Right cardiac atrium (tissue), 5 donors: ENCODE measurements at regions not wholly inside any gene's neighbourhood (a gene's known extent, or its start where the extent isn't known, plus 50 kb on each side); places are given as distances from the start of the nearest gene placed in this dataset.

ENCODE experiments used
- ATAC-seq, 2 donors: fragments of 200-7000 bp; cut with Tn5 transposase; one replicate each; pipeline versions ENCODE4 v1.8.0 to v1.9.1; 2020; ENCODE audit warnings: moderate library complexity in 2 of 2, mild to moderate bottlenecking in 1 of 2
- DNase-seq, 3 donors: peaks; one replicate each; pipeline ENCODE4 v3.0.0-alpha.2; 2020
- H3K27ac ChIP-seq: one replicate; pipeline ENCODE4 v1.5.1; 2013; ENCODE audit warnings: mild to moderate bottlenecking, low read length, control low read depth, moderate library complexity
- H3K27me3 ChIP-seq: one replicate; pipeline ENCODE4 v1.6.1; 2013; ENCODE audit not compliant: control insufficient read depth, insufficient read depth
- H3K4me1 ChIP-seq: one replicate; pipeline ENCODE4 v1.6.1; 2013; ENCODE audit warnings: low read length; ENCODE audit not compliant: control insufficient read depth, insufficient read depth
- H3K4me3 ChIP-seq: one replicate; pipeline ENCODE4 v1.5.1; 2013; ENCODE audit warnings: low read length, control low read depth
- H3K9me3 ChIP-seq: one replicate; pipeline ENCODE4 v1.6.1; 2013; ENCODE audit warnings: low read length; ENCODE audit not compliant: control insufficient read depth
- WGBS: extraction: QIAGEN DNeasy Blood & Tissue Kit; methylation state at CpG from one replicate; pipeline ENCODE4 v1.1.7; 2013; 5-methylcytosine and 5-hydroxymethylcytosine counted together
- intact Hi-C, 4 donors: fragments of 100-400 bp; cut with DNase I; formaldehyde crosslinking; loops; one replicate each; pipeline versions ENCODE4 v1.11.0 to v1.14.0; 2022 to 2023
- donor health status: healthy with polysubstance abuse.
- donor health status: DM: no; HTN: yes; CAD: no.
- donor health status: DM: no; HTN: no; CAD: no.
- donor health status: DM: no; HTN: yes; CAD: no; lungs with severe emphysema.
- donor health status: DM: yes; HTN: yes; CAD: no.

GRCh38 chr2:143946436-143947391 is 573.2 kb downstream of the ZEB2 start:
- no peak for DNase-seq
- no peaks in the 10 kb centered on the region for H3K9me3 ChIP-seq
- no peak overlapping the region for H3K27ac ChIP-seq
- intact Hi-C loops: no loop called here
- 93% methylated on average over 18 of the region's 18 CpGs for WGBS
- no peaks in the 10 kb centered on the region for H3K27me3 ChIP-seq
- H3K4me3 ChIP-seq: no peak overlapping the region
- no peak for ATAC-seq
- H3K4me1 ChIP-seq: no peaks in the 10 kb centered on the region

DNA sequence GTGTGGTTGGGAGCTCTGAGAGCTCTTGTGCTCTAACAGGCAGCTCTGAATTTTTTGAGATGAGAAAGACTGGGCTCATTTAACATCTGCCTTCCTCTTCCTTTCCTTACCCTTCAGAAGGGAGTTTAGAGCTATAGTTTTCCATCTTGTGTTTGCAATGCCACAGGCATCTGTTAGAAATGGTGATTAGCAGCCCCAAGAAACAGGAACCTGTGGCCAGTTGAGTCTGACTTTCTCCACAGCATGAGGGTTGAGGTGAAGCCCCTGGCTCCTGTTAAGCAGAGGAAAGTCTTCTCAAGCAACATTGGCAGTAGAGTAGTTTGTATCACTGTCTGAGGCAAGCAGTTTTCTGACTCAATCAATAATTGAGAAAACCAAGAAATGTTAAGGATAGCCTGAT is 577.4 kb downstream of the ZEB2 start:
- Histone ChIP-seq H3K27ac (no peak overlapping the region), H3K9me3 (no peaks in the 10 kb centered on the region), H3K4me1 (no peaks in the 10 kb centered on the region), H3K4me3 (no peak overlapping the region), H3K27me3 (no peaks in the 10 kb centered on the region)
- no peak for DNase-seq
- ATAC-seq: no peak
- intact Hi-C loops: no loop called here

DNA sequence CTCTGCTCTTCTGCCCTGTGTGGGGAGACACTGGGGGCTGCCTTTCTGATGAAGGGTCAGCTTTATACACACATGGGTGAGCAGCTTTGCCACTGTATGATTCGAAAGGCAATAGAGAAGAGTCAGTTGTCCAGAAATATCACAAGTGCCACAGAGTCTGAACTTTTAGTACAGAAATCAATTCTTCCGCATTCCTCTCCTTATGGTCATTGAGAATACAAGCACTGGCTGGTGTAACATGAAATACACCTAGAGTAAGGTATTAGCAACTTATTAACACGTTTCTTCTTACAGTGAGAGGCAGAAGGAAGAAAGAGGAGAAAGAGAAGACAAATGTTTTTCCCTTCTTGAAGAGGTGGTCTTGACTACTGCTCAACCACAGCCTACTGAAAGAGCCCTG is 579.2 kb downstream of the ZEB2 start:
- Histone ChIP-seq H3K27me3 (no peaks in the 10 kb centered on the region), H3K4me1 (no peaks in the 10 kb centered on the region), H3K9me3 (no peaks in the 10 kb centered on the region), H3K4me3 (no peak overlapping the region), H3K27ac (peak overlapping the region; percentile 68)
- DNase-seq (no peak), ATAC-seq (no peak)
- intact Hi-C loops: no loop called here
- 95% methylated on average over 3 of the region's 3 CpGs for WGBS

GRCh38 chr2:143939626-143940330 is 580.1 kb downstream of the ZEB2 start:
- H3K27ac ChIP-seq: no peak overlapping the region
- H3K27me3 ChIP-seq: no peaks in the 10 kb centered on the region
- no peaks in the 10 kb centered on the region for H3K9me3 ChIP-seq
- peak overlapping the region; percentile 12 for H3K4me3 ChIP-seq
- ATAC-seq: no peak
- 43% methylated on average over 6 of the region's 6 CpGs for whole genome bisulfite sequencing
- intact Hi-C loops: loop anchor here in 1 of 4 donors (5.0 kb wide), 1 partner anchor 578 kb away; no protein-coding TSS in a partner anchor
- DNase-seq: peak in 1 of 3 donors; percentile 9
- no peaks in the 10 kb centered on the region for H3K4me1 ChIP-seq

DNA sequence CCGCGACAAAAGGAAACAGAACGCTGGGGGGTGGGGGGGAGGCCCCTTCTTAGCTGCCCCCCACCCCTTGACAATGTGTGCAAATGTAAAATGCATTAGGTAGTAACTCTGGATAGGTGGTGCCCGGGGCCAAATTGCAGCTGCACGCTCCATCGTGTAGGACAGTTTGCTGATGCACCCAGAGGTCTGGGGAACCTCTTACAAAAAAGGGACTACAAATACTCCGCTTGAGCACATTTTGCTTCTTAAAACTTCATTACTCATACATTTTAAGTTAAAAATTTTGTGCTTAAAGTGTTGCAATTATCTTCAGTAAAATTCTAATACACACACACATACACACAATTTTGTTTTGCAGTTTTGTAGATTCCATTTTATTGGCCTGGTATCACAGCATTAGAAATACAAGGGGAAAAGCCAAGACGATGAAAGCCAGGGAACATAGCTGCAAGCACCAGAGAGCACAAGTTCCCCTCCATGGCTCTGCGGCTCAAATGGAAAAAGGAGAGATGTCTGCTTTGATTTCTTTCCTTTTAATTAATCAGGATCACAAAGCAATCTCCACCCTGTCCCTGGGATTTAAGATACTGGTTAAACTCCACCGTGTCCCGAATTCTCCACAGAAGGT is 582.1 kb downstream of the ZEB2 start:
- peak in 1 of 2 donors; percentile 6 for ATAC-seq
- H3K27me3 ChIP-seq: no peaks in the 10 kb centered on the region
- intact Hi-C loops: loop anchor here in 1 of 4 donors (5.0 kb wide), 1 partner anchor 579 kb away; no protein-coding TSS in a partner anchor
- WGBS: 21% methylated on average over 11 of the region's 11 CpGs
- H3K27ac ChIP-seq: peak overlapping the region; percentile 55
- H3K9me3 ChIP-seq: no peaks in the 10 kb centered on the region
- peak in 2 of 3 donors; percentile 14 to 58 for DNase-seq
- H3K4me1 ChIP-seq: no peaks in the 10 kb centered on the region
- H3K4me3 ChIP-seq: peak overlapping the region; percentile 53

- DNase-seq (peak; percentile 57 to 79 (median 77)), ATAC-seq (peak; percentile 77 to 80)
- no peaks in the 10 kb centered on the region for H3K9me3 ChIP-seq
- H3K4me3 ChIP-seq: peak overlapping the region; percentile 53
- under 1% methylated on average over 108 of the region's 108 CpGs for WGBS
- peak overlapping the region; percentile 55 for H3K27ac ChIP-seq
- H3K27me3 ChIP-seq: no peaks in the 10 kb centered on the region
- H3K4me1 ChIP-seq: no peaks in the 10 kb centered on the region
- intact Hi-C loops: loop anchor here in 1 of 4 donors (5.0 kb wide), 1 partner anchor 580 kb away; no protein-coding TSS in a partner anchor
Observed at GRCh38 chr2:143936848-143937722, 582.8 kb downstream of the ZEB2 start.

- DNase-seq: no peak
- ATAC-seq: no peak
- Histone ChIP-seq H3K27ac (peak overlapping the region; percentile 55), H3K9me3 (no peaks in the 10 kb centered on the region), H3K4me1 (no peaks in the 10 kb centered on the region), H3K27me3 (no peaks in the 10 kb centered on the region), H3K4me3 (peak overlapping the region; percentile 53)
- intact Hi-C loops: loop anchor here in 1 of 4 donors (5.0 kb wide), 1 partner anchor 581 kb away; no protein-coding TSS in a partner anchor
- WGBS: 13% methylated on average over 14 of the region's 14 CpGs
Observed at GRCh38 chr2:143936538-143936847, 583.4 kb downstream of the ZEB2 start.

DNA sequence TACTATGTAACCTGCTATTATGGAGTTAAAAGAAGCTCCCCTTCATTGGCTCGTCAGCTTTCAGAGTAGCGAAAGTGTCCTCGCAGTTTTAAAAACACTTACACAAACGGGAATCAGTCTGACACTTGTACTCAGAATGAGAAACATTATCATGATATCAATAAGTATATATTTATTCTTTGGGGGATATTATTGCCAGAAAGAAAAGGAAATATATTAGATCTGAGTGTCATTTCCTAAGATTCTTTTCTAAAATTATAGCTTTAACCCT is 584.5 kb downstream of the ZEB2 start:
- H3K27me3 ChIP-seq: no peaks in the 10 kb centered on the region
- H3K27ac ChIP-seq: no peak overlapping the region
- intact Hi-C loops: loop anchor here in 1 of 4 donors (5.0 kb wide), 1 partner anchor 582 kb away; no protein-coding TSS in a partner anchor
- 46% methylated on average over 4 of the region's 4 CpGs for WGBS
- peak overlapping the region; percentile 19 for H3K4me3 ChIP-seq
- H3K4me1 ChIP-seq: no peaks in the 10 kb centered on the region
- no peaks in the 10 kb centered on the region for H3K9me3 ChIP-seq
- no peak for ATAC-seq
- no peak for DNase-seq

DNA sequence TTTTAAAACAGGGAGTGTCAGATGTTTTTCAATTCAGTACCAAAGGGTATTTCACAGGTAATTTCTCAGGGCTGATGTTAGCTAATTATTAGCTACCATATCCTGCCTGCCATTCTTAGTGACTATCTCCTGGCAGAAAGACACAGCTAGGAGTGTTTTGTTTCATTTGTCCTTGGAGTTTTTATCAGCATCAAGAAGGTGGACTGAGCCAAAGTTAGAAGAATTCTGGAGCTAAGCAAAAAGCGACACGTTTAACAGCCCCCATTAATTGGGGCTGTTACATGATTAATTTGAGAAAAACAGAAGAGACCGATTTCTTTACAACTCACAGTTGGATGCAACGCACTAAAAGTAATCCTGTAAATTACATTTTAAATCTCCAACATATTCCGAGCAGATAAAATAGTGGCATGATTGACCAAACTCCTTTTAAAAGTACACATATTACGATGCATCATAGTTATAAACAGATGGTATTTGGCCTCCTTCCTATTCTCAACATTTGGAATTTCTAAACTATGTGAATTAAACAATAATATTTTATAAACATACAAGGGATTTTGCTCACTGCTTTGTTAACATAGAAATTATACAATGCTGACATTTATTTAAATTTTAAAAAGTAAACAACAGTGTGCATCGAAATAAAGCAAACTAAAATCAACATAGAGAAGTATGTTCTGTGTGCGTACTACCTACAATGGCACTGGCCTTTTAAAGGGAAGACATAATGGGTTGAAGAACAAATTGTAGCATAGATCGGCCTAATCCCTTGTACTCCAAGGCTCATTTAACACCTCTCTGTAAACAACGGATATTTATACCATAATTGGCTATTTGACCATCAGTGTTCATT is 585.1 kb downstream of the ZEB2 start:
- intact Hi-C loops: loop anchor here in 1 of 4 donors (5.0 kb wide), 1 partner anchor 582 kb away; no protein-coding TSS in a partner anchor
- no peak for DNase-seq
- H3K9me3 ChIP-seq: no peaks in the 10 kb centered on the region
- H3K27ac ChIP-seq: no peak overlapping the region
- no peaks in the 10 kb centered on the region for H3K27me3 ChIP-seq
- no peak overlapping the region for H3K4me3 ChIP-seq
- H3K4me1 ChIP-seq: no peaks in the 10 kb centered on the region
- no peak for ATAC-seq
- WGBS: 62% methylated on average over 10 of the region's 10 CpGs
